ENCODE measurements at regions not wholly inside any gene's neighbourhood (a gene's known extent, or its start where the extent isn't known, plus 50 kb on each side); places are given as distances from the start of the nearest gene placed in this dataset.

- Histone ChIP-seq H3K36me3 (ENCODE audit: control insufficient read depth, insufficient read depth, low read length) (no peaks in the 10 kb centered on the region), H3K27ac (no peak overlapping the region), H3K4me3 (ENCODE audit: low read depth, low read length) (no peak overlapping the region), H3K9me3 (ENCODE audit: control insufficient read depth, low read length) (no peaks in the 10 kb centered on the region), H3K9ac (no peak overlapping the region), H3K4me2 (ENCODE audit: low read length) (no peak overlapping the region), H3K4me1 (no peaks in the 10 kb centered on the region), H3K79me2 (no peaks in the 10 kb centered on the region), H2AFZ (no peak overlapping the region), H3K27me3 (ENCODE audit: control insufficient read depth, insufficient read depth, low read length) (no peaks in the 10 kb centered on the region)
- no peak for TF ChIP-seq CTCF (IDR thresholded peaks at IDR 0.05)
These were observed 151.7 kb upstream of the DDHD1 start for GRCh38 chr14:53304726-53305381.

GRCh38 chr14:53295985-53296582, 143.0 kb upstream of the DDHD1 start:
- H3K27ac ChIP-seq: no peak overlapping the region
- H3K36me3 ChIP-seq (ENCODE audit: control insufficient read depth, insufficient read depth, low read length): no peaks in the 10 kb centered on the region
- no peak overlapping the region for H3K4me3 ChIP-seq (ENCODE audit: low read depth, low read length)
- H2AFZ ChIP-seq: no peak overlapping the region
- no peaks in the 10 kb centered on the region for H3K4me1 ChIP-seq
- no peaks in the 10 kb centered on the region for H3K79me2 ChIP-seq
- no peak overlapping the region for H3K9ac ChIP-seq
- TF ChIP-seq CTCF (IDR thresholded peaks at IDR 0.05): peak; percentile 69
- no peaks in the 10 kb centered on the region for H3K9me3 ChIP-seq (ENCODE audit: control insufficient read depth, low read length)
- no peaks in the 10 kb centered on the region for H3K27me3 ChIP-seq (ENCODE audit: control insufficient read depth, insufficient read depth, low read length)
- H3K4me2 ChIP-seq (ENCODE audit: low read length): no peak overlapping the region

- no peak overlapping the region for H3K27ac ChIP-seq
- H3K4me1 ChIP-seq: no peaks in the 10 kb centered on the region
- H3K4me3 ChIP-seq (ENCODE audit: low read depth, low read length): no peak overlapping the region
- no peaks in the 10 kb centered on the region for H3K36me3 ChIP-seq (ENCODE audit: control insufficient read depth, insufficient read depth, low read length)
- no peak overlapping the region for H3K9ac ChIP-seq
- no peak for TF ChIP-seq CTCF (IDR thresholded peaks at IDR 0.05)
- no peaks in the 10 kb centered on the region for H3K79me2 ChIP-seq
- no peak overlapping the region for H3K4me2 ChIP-seq (ENCODE audit: low read length)
- H3K27me3 ChIP-seq (ENCODE audit: control insufficient read depth, insufficient read depth, low read length): no peaks in the 10 kb centered on the region
- H3K9me3 ChIP-seq (ENCODE audit: control insufficient read depth, low read length): no peaks in the 10 kb centered on the region
- H2AFZ ChIP-seq: no peak overlapping the region
These were observed 142.2 kb upstream of the DDHD1 start for GRCh38 chr14:53295372-53295771.

GRCh38 chr14:53286301-53286700, 133.2 kb upstream of the DDHD1 start:
- no peak overlapping the region for H3K27ac ChIP-seq
- H3K36me3 ChIP-seq (ENCODE audit: control insufficient read depth, insufficient read depth, low read length): no peaks in the 10 kb centered on the region
- H3K4me3 ChIP-seq (ENCODE audit: low read depth, low read length): no peak overlapping the region
- H3K79me2 ChIP-seq: no peaks in the 10 kb centered on the region
- H3K9ac ChIP-seq: no peak overlapping the region
- no peak for TF ChIP-seq CTCF (IDR thresholded peaks at IDR 0.05)
- no peaks in the 10 kb centered on the region for H3K9me3 ChIP-seq (ENCODE audit: control insufficient read depth, low read length)
- no peak overlapping the region for H2AFZ ChIP-seq
- no peak overlapping the region for H3K4me2 ChIP-seq (ENCODE audit: low read length)
- no peaks in the 10 kb centered on the region for H3K27me3 ChIP-seq (ENCODE audit: control insufficient read depth, insufficient read depth, low read length)
- no peaks in the 10 kb centered on the region for H3K4me1 ChIP-seq

- no peak for TF ChIP-seq CTCF (IDR thresholded peaks at IDR 0.05)
- H3K9ac ChIP-seq: no peak overlapping the region
- no peak overlapping the region for H3K4me2 ChIP-seq (ENCODE audit: low read length)
- H2AFZ ChIP-seq: no peak overlapping the region
- no peaks in the 10 kb centered on the region for H3K36me3 ChIP-seq (ENCODE audit: control insufficient read depth, insufficient read depth, low read length)
- H3K4me3 ChIP-seq (ENCODE audit: low read depth, low read length): no peak overlapping the region
- H3K9me3 ChIP-seq (ENCODE audit: control insufficient read depth, low read length): no peaks in the 10 kb centered on the region
- H3K79me2 ChIP-seq: no peaks in the 10 kb centered on the region
- no peaks in the 10 kb centered on the region for H3K27me3 ChIP-seq (ENCODE audit: control insufficient read depth, insufficient read depth, low read length)
- H3K27ac ChIP-seq: no peak overlapping the region
- H3K4me1 ChIP-seq: no peaks in the 10 kb centered on the region
These were observed 132.7 kb upstream of the DDHD1 start for GRCh38 chr14:53285821-53286220.
